ENCODE measurements at regions not wholly inside any gene's neighbourhood (a gene's known extent, or its start where the extent isn't known, plus 50 kb on each side); places are given as distances from the start of the nearest gene placed in this dataset.

- H3K4me1 ChIP-seq, result no peaks in the 10 kb centered on the region
- no peak for DNase-seq (ENCODE audit: low spot score in 2 of 2)
- no peak overlapping the region for H3K27ac ChIP-seq
- 68% methylated on average over 12 of the region's 12 CpGs for WGBS
- no peaks in the 10 kb centered on the region for H3K27me3 ChIP-seq
- no peak overlapping the region for H3K4me3 ChIP-seq
- H3K9me3 ChIP-seq, result no peaks in the 10 kb centered on the region
- no peaks in the 10 kb centered on the region for H3K36me3 ChIP-seq
- TF ChIP-seq CTCF (IDR thresholded peaks at IDR 0.05), result no peak
- no peak for TF ChIP-seq POLR2AphosphoS5 (IDR thresholded peaks at IDR 0.05)
- TF ChIP-seq EP300 (IDR thresholded peaks at IDR 0.05), result no peak
- no peak for TF ChIP-seq POLR2A (IDR thresholded peaks at IDR 0.05)
Measured at GRCh38 chr7:68573271-68574005, 1024.8 kb upstream of the AUTS2 start.

- no peaks in the 10 kb centered on the region for H3K36me3 ChIP-seq
- no peaks in the 10 kb centered on the region for H3K9me3 ChIP-seq
- WGBS, result 58% methylated on average over 2 of the region's 2 CpGs
- TF ChIP-seq POLR2AphosphoS5 (IDR thresholded peaks at IDR 0.05) (no peak), POLR2A (IDR thresholded peaks at IDR 0.05) (no peak), EP300 (IDR thresholded peaks at IDR 0.05) (no peak), CTCF (IDR thresholded peaks at IDR 0.05) (no peak)
- no peak overlapping the region for H3K4me3 ChIP-seq
- H3K4me1 ChIP-seq, result no peaks in the 10 kb centered on the region
- no peaks in the 10 kb centered on the region for H3K27me3 ChIP-seq
- H3K27ac ChIP-seq, result no peak overlapping the region
- DNase-seq (ENCODE audit: low spot score in 2 of 2), result no peak
Measured at GRCh38 chr7:68576366-68576765, 1021.9 kb upstream of the AUTS2 start.

GRCh38 chr7:68581417-68581816, 1016.9 kb upstream of the AUTS2 start:
- H3K9me3 ChIP-seq, result no peaks in the 10 kb centered on the region
- H3K27me3 ChIP-seq, result no peaks in the 10 kb centered on the region
- TF ChIP-seq EP300 (IDR thresholded peaks at IDR 0.05) (no peak), POLR2A (IDR thresholded peaks at IDR 0.05) (no peak), CTCF (IDR thresholded peaks at IDR 0.05) (no peak), POLR2AphosphoS5 (IDR thresholded peaks at IDR 0.05) (no peak)
- H3K27ac ChIP-seq, result no peak overlapping the region
- no peaks in the 10 kb centered on the region for H3K4me1 ChIP-seq
- WGBS, result 59% methylated on average over 1 of the region's 1 CpG
- no peak for DNase-seq (ENCODE audit: low spot score in 2 of 2)
- no peaks in the 10 kb centered on the region for H3K36me3 ChIP-seq
- H3K4me3 ChIP-seq, result no peak overlapping the region

- 47% methylated on average over 4 of the region's 4 CpGs for WGBS
- no peak for DNase-seq (ENCODE audit: low spot score in 2 of 2)
- TF ChIP-seq POLR2AphosphoS5 (IDR thresholded peaks at IDR 0.05), result no peak
- no peak for TF ChIP-seq EP300 (IDR thresholded peaks at IDR 0.05)
- no peak for TF ChIP-seq CTCF (IDR thresholded peaks at IDR 0.05)
- no peak for TF ChIP-seq POLR2A (IDR thresholded peaks at IDR 0.05)
- Histone ChIP-seq H3K27me3 (peaks cover 9% of the 10 kb centered on the region), H3K27ac (no peak overlapping the region), H3K4me3 (no peak overlapping the region), H3K9me3 (no peaks in the 10 kb centered on the region), H3K4me1 (no peaks in the 10 kb centered on the region), H3K36me3 (no peaks in the 10 kb centered on the region)
Measured at GRCh38 chr7:68587599-68587998, 1010.7 kb upstream of the AUTS2 start.

GRCh38 chr7:68601826-68602225, 996.4 kb upstream of the AUTS2 start:
- no peak for DNase-seq (ENCODE audit: low spot score in 2 of 2)
- no peaks in the 10 kb centered on the region for H3K4me1 ChIP-seq
- no peak for TF ChIP-seq POLR2AphosphoS5 (IDR thresholded peaks at IDR 0.05)
- no peak for TF ChIP-seq EP300 (IDR thresholded peaks at IDR 0.05)
- no peak for TF ChIP-seq CTCF (IDR thresholded peaks at IDR 0.05)
- TF ChIP-seq POLR2A (IDR thresholded peaks at IDR 0.05), result no peak
- H3K9me3 ChIP-seq, result no peaks in the 10 kb centered on the region
- no peaks in the 10 kb centered on the region for H3K36me3 ChIP-seq
- H3K27me3 ChIP-seq, result peaks cover 12% of the 10 kb centered on the region
- WGBS, result 42% methylated on average over 4 of the region's 4 CpGs
- H3K27ac ChIP-seq, result no peak overlapping the region
- no peak overlapping the region for H3K4me3 ChIP-seq
